DMS53 treated with DMSO at 0.1 percent for 48 hours (cell line): ENCODE measurements at regions not wholly inside any gene's neighbourhood (a gene's known extent, or its start where the extent isn't known, plus 50 kb on each side); places are given as distances from the start of the nearest gene placed in this dataset.

Source experiments
- DNase-seq: peaks from one replicate; lab custom pipeline; 2025; ENCODE audit not compliant: unreplicated experiment; lab: John Stamatoyannopoulos, UW

- no peak for DNase-seq
These were observed 142.0 kb downstream of the PTPN20 start for GRCh38 chr10:47053081-47053798.

- no peak for DNase-seq
These were observed 143.7 kb downstream of the PTPN20 start for GRCh38 chr10:47054974-47055373.

GRCh38 chr10:47055386-47056246 lies 144.4 kb downstream of the PTPN20 start:
- DNase-seq: no peak

- DNase-seq: no peak
These were observed 145.0 kb downstream of the PTPN20 start for GRCh38 chr10:47056247-47056510.

DNA sequence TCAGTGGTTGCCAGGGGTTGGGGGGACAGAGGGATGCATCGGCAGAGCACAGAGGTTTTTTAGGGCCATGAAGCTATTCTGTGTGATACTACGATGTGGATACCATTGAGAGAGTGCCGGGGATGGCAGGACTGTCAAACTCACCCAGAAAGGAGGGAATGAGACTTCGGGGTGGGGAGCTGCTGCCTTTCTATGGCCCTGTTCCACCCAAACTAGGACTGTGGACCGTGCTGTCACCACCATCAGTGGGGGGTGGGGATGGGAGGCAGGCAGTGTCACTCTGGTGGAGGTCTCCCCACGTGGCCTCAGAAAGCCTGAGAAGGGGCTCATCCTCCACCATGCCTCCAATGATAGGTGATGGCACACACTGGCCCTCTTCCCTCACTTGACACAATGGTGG lies 146.2 kb downstream of the PTPN20 start:
- no peak for DNase-seq

DNA sequence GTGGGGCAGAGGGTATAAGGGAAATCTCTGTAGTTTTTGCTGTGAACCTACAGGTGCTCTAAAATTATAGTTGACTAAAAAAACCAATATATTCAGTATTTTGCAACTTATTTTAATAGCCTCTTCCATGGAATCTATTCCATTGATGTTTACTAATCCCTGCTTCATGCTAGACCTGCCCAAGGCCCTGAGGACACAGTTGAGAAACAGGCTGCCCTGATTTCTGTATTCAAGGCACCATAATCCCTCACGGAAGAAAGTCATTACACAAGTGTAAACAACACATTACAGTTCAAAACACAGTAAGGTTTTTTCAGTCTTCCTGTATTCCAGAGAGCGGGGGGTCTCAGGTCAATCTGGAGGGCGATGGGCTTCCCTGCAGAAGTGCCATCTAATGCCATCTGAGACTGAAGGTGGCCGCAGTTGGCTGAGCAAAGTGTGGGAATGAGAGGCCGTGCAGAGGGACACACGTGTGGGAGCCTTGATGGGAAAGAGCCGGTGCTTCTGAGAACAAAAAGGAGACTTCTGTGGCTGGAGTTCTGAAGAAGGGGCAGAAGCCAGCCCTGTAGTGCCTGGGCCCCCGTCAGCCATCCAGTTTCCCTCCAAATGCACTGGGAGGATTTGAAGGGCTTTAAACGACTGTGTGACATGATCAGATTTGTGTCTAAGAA lies 146.9 kb downstream of the PTPN20 start:
- DNase-seq: no peak

DNA sequence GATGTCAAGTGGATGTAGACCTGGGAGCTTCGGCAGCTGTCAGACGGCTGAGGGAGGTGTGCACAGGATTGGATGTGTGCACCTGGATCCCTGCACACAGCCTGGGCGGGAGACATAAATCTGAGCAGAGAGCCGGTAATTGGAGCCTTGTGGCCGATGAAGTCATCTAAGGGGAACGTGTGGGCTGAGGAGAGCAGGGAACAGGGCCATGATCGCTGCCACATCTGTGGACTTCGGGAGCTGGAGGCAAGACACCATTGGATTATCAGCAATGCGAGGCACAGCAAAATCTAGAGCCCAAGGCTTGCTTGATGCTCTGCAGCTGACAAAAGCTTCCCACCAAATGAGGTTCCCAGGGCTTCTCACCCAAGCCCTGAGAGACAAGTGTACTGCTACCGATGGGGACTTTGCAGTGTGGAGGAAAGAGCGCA lies 147.7 kb downstream of the PTPN20 start:
- DNase-seq: no peak

DNA sequence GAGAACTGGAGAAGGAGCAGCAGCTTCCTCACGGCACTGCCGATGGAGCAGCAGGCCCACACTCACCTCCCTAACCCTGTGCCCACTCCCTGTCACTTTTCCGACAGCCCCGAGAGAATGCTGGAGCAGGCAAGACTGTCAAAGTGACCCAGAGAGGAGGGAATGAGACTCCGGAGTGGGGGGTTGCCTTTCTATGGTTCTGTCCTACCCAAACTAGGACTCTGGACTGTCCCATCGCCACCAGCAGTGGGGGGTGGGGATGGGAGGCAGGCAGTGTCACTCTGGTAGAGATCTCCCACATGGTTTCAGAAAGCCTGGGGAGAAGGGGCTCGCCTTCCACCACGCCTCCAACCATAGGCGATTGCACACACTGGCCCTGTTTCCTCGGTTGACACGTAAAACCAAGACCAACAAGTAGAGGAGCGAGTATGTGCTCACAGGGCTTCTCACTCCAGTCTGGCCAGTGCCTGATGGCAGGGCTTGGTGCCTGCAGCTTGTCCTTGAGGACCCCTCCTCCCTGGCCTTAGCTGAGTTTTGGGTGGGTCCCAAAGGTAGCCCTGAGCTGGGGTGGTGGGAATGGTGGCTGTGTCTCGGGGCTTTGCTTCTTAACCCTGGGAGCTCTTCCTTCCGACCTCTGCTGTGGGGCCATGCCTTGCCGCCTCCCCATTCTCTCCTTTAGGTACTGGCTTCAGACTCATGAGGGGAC lies 148.5 kb downstream of the PTPN20 start:
- DNase-seq: no peak

GRCh38 chr10:47060356-47060755 lies 149.1 kb downstream of the PTPN20 start:
- DNase-seq: no peak

DNA sequence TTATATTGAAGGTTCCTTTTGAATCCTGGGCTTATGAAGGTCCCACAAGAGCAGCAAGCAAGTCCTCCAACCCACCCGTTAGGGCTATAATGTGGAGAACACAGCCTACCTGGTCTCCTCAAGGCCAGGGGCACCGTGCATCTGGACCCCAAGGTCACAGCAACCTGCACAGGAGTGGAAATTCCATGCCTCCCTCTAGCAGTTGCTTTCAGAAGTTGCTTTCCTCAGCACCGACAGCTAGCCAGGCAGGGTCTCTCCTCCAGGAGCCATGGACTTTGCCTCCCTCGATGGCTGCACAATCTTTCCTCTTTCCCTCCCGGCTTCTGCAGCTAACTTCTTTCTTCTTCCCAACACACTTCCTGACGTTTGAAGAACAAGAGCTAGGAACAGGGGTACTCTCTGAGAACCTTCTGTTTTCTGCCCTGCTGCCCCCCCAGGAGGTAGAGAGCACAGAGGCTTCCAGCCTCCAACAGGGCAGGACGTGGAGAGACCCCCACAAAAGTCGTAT lies 149.8 kb downstream of the PTPN20 start:
- DNase-seq: no peak

- DNase-seq: no peak
These were observed 150.5 kb downstream of the PTPN20 start for GRCh38 chr10:47061776-47062175.

- no peak for DNase-seq
These were observed 151.4 kb downstream of the PTPN20 start for GRCh38 chr10:47062441-47063200.

- DNase-seq: peak; percentile 36
These were observed 152.6 kb downstream of the PTPN20 start for GRCh38 chr10:47063858-47064257.

DNA sequence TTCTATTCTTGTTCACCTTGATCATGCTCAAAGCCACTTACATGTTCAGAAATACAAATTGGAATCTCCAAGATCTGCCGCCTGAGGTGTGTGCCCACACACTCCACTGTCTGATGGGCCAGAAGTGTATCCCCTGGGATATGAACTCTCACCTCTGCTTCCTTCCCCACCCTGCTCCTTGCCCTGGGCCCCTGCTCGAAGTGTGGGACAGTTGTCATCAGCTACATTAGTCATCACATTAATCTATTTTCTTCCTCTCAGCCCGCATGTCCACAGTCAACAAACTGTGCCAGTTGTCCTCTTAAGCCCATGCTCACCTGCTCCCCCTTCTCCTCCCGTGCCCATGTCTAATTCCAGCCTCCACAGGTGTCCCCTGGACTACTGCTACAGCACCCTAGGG lies 154.7 kb downstream of the PTPN20 start:
- peak; percentile 30 for DNase-seq

GRCh38 chr10:47067949-47068940 lies 157.0 kb downstream of the PTPN20 start:
- no peak for DNase-seq

GRCh38 chr10:47070541-47070940 lies 159.3 kb downstream of the PTPN20 start:
- DNase-seq: no peak

DNA sequence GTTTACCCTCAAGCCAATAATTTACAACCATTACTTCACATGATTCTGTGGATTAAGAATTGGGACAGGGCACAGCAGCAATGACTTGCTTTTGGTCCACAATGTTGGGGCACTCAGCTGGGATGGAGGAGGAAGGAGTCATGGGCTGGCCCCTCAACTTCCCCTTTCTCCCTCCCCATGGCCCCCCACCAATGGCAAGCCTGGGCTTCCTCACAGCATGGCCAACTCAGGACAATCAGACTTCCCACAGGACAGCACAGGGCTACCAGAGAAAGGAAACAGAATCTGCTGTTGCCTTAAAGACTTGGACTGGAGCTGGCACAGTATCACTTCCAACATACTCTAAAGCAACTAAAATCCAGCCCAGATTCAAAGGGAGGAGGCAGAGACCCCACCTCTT lies 160.7 kb downstream of the PTPN20 start:
- no peak for DNase-seq

DNA sequence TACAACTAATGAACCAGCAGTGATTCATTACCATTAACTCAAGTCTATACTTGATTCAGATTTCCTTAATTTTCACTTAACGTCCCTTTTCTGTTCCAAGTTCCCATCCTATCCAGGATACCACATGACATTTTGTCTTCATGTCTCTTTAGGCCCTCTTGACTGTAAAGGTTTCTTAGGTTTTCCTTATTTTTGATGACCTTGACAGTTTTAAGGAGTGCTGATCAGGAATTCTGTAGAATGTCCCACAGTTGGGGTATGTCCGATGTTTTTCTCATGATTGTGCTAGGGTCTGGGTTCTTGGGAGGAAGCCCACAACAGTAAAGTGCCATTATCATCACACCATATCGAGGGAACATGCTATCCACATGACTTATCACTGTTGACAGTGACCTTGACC lies 162.7 kb downstream of the PTPN20 start:
- no peak for DNase-seq

GRCh38 chr10:47076949-47077361 lies 165.7 kb downstream of the PTPN20 start:
- no peak for DNase-seq
